ENCODE measurements at regions not wholly inside any gene's neighbourhood (a gene's known extent, or its start where the extent isn't known, plus 50 kb on each side); places are given as distances from the start of the nearest gene placed in this dataset.

- Mint-ChIP-seq H3K36me3 (ENCODE audit: insufficient read depth, unreplicated experiment) (no peaks in the 10 kb centered on the region), H3K9me3 (ENCODE audit: unreplicated experiment) (no peaks in the 10 kb centered on the region), H3K4me1 (ENCODE audit: insufficient read depth, unreplicated experiment) (no peaks in the 10 kb centered on the region), H3K4me3 (ENCODE audit: unreplicated experiment) (no peak overlapping the region), H3K27ac (ENCODE audit: low read depth, unreplicated experiment) (no peak overlapping the region), H3K27me3 (ENCODE audit: insufficient read depth, unreplicated experiment) (no peaks in the 10 kb centered on the region)
- CTCF ChIA-PET, result interaction anchor here (1.2 kb wide), 1 partner anchor 13 kb away, joined by 3 read pairs; no protein-coding TSS in a partner anchor
- intact Hi-C loops (cut with micrococcal nuclease), result no loop called here
- TF ChIP-seq CTCF (IDR thresholded peaks at IDR 0.05; ENCODE audit: unreplicated experiment), result no peak
- no TSS peak for BruUV-seq (replicated peaks)
- POLR2A ChIA-PET, result no interaction called here
- no peak for DNase-seq (ENCODE audit: unreplicated experiment)
Observed at GRCh38 chr4:164288578-164288977, 465.4 kb upstream of the SMIM31 start.

GRCh38 chr4:164293203-164293602 is 460.7 kb upstream of the SMIM31 start:
- no peaks in the 10 kb centered on the region for H3K9me3 Mint-ChIP-seq (ENCODE audit: unreplicated experiment)
- no peak for DNase-seq (ENCODE audit: unreplicated experiment)
- no peak overlapping the region for H3K27ac Mint-ChIP-seq (ENCODE audit: low read depth, unreplicated experiment)
- no peaks in the 10 kb centered on the region for H3K27me3 Mint-ChIP-seq (ENCODE audit: insufficient read depth, unreplicated experiment)
- ChIA-PET POLR2A (no interaction called here), CTCF (no interaction called here)
- intact Hi-C loops (cut with micrococcal nuclease), result no loop called here
- no peak for TF ChIP-seq CTCF (IDR thresholded peaks at IDR 0.05; ENCODE audit: unreplicated experiment)
- no TSS peak for BruUV-seq (replicated peaks)
- H3K4me1 Mint-ChIP-seq (ENCODE audit: insufficient read depth, unreplicated experiment), result no peaks in the 10 kb centered on the region
- no peak overlapping the region for H3K4me3 Mint-ChIP-seq (ENCODE audit: unreplicated experiment)
- no peaks in the 10 kb centered on the region for H3K36me3 Mint-ChIP-seq (ENCODE audit: insufficient read depth, unreplicated experiment)

- Mint-ChIP-seq H3K27me3 (ENCODE audit: insufficient read depth, unreplicated experiment) (no peaks in the 10 kb centered on the region), H3K27ac (ENCODE audit: low read depth, unreplicated experiment) (no peak overlapping the region), H3K36me3 (ENCODE audit: insufficient read depth, unreplicated experiment) (no peaks in the 10 kb centered on the region), H3K9me3 (ENCODE audit: unreplicated experiment) (no peaks in the 10 kb centered on the region), H3K4me3 (ENCODE audit: unreplicated experiment) (no peak overlapping the region), H3K4me1 (ENCODE audit: insufficient read depth, unreplicated experiment) (no peaks in the 10 kb centered on the region)
- DNase-seq (ENCODE audit: unreplicated experiment), result no peak
- ChIA-PET CTCF (interaction anchor here (0.6 to 0.7 kb wide), 4 partner anchors 174 to 1100 kb away, joined by 3 read pairs; no protein-coding TSS in a partner anchor), POLR2A (no interaction called here)
- intact Hi-C loops (cut with micrococcal nuclease), result no loop called here
- no peak for TF ChIP-seq CTCF (IDR thresholded peaks at IDR 0.05; ENCODE audit: unreplicated experiment)
- no TSS peak for BruUV-seq (replicated peaks)
Observed at GRCh38 chr4:164293743-164294142, 460.2 kb upstream of the SMIM31 start.

- DNase-seq (ENCODE audit: unreplicated experiment), result no peak
- POLR2A ChIA-PET, result no interaction called here
- H3K27me3 Mint-ChIP-seq (ENCODE audit: insufficient read depth, unreplicated experiment), result no peaks in the 10 kb centered on the region
- no peak for TF ChIP-seq CTCF (IDR thresholded peaks at IDR 0.05; ENCODE audit: unreplicated experiment)
- H3K4me1 Mint-ChIP-seq (ENCODE audit: insufficient read depth, unreplicated experiment), result peaks cover 14% of the 10 kb centered on the region
- CTCF ChIA-PET, result interaction anchor here (0.7 to 1.1 kb wide), 2 partner anchors 13 to 656 kb away, joined by 3 to 6 read pairs; no protein-coding TSS in a partner anchor
- BruUV-seq (replicated peaks), result no TSS peak
- H3K4me3 Mint-ChIP-seq (ENCODE audit: unreplicated experiment), result no peak overlapping the region
- peaks cover 2% of the 10 kb centered on the region for H3K36me3 Mint-ChIP-seq (ENCODE audit: insufficient read depth, unreplicated experiment)
- no peaks in the 10 kb centered on the region for H3K9me3 Mint-ChIP-seq (ENCODE audit: unreplicated experiment)
- intact Hi-C loops (cut with micrococcal nuclease), result no loop called here
- H3K27ac Mint-ChIP-seq (ENCODE audit: low read depth, unreplicated experiment), result no peak overlapping the region
Observed at GRCh38 chr4:164301430-164301829, 452.5 kb upstream of the SMIM31 start.

Data from MCF 10A (cell line).